ENCODE measurements at regions not wholly inside any gene's neighbourhood (a gene's known extent, or its start where the extent isn't known, plus 50 kb on each side); places are given as distances from the start of the nearest gene placed in this dataset.

DNA sequence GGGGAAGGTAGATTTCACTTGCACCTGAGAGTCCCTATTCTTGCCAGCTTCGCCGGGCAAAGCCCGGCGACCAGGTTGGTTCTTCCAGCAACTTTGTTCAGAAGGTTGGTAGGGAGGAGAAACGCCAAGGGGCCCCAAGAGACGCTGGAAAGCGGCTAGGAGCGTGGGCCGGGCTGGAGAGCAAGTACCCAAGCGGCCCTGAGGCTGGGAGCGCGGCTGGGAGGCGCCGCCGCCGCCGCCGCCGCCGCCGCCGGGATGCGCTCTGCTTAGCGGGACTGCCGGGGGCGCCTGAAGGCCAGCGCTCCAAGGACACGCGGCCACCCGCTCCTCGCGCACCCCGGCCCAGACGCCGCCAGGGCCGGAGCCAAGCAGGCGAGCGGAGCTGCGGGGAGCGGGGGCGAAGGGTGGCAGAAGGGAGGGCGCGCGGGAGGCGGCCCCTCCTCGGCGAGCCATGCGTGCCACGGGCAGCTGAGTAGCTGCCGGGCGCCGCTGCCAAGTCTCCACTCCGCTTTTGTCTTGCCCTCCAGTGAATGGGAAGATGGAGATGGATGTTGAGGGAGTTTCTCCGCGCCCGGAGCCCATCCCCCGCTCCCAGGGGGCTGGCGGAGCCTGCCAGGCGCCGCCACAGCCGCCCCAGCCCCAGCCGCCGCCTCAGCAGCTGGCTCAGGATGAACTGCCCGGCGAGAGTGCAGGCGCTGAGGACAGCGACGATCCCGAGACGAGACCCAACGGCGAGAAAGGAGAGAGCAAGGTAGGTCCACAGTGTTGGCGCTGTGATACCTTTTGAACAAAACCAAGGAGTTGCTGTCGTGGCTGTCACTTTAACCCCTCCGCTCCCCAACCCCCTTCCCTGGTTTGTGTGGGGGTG, 227.4 kb upstream of the AZI2 start:
- Histone ChIP-seq H3K27ac (ENCODE audit: low read depth in 1 of 2, low read length in 2 of 2) (no peak overlapping the region), H3K4me1 (ENCODE audit: insufficient read depth, low read length) (no peaks in the 10 kb centered on the region), H3K9me3 (ENCODE audit: control insufficient read depth in 1 of 2, insufficient read depth in 1 of 2, low read length in 2 of 2) (peaks cover 0 to 16% of the 10 kb centered on the region in 2 experiments), H3K27me3 (ENCODE audit: control insufficient read depth in 1 of 2, insufficient read depth in 2 of 2, low read length in 2 of 2) (peaks cover 20 to 49% of the 10 kb centered on the region in 2 experiments), H3K4me3 (ENCODE audit: low read length) (no peak overlapping the region), H3K36me3 (ENCODE audit: insufficient read depth, low read length) (no peaks in the 10 kb centered on the region)
- ChIA-PET CTCF (no interaction called here), POLR2A (no interaction called here)
- intact Hi-C loops (cut with DNase I, micrococcal nuclease) = no loop called here
- no peak for TF ChIP-seq CTCF (IDR thresholded peaks at IDR 0.05)
- Mint-ChIP-seq H3K4me3 (no peak overlapping the region), H3K9me3 (no peaks in the 10 kb centered on the region), H3K27me3 (peaks cover 69% of the 10 kb centered on the region), H3K4me1 (ENCODE audit: low read depth) (no peaks in the 10 kb centered on the region), H3K27ac (no peak overlapping the region), H3K36me3 (ENCODE audit: low read depth) (no peaks in the 10 kb centered on the region)
- DNase-seq = no peak
- ATAC-seq (ENCODE audit: poor library complexity) = no peak

DNA sequence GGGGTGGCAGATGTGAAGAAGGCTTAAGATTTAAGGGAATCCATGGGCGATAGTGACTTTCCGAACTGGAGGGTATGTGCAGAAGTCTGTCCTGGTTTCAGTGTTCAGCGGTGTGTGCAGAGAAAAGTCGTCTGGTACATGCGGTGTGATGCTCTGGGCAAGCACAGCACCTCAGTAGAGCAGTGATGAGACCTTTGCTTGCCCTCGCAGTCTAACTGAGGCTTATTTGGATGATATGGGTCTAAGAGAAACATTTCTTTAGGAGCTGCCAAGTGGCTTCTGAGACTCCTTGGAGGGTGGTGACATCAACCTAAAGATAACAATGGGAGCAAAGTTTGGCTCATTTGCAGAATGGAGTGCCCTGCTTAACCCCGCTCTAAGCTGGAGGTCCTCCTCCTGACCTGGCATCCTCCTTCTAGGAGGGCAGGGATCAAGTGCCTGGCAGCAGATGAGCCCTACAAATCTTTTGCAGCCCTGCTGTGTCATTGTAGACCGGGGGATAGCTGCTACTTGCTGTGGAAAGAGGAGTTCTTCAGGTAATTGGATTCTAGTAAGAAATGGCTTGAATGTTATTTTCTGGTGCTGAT, 228.1 kb upstream of the AZI2 start:
- H3K36me3 ChIP-seq (ENCODE audit: insufficient read depth, low read length) = no peaks in the 10 kb centered on the region
- Mint-ChIP-seq H3K4me3 (no peak overlapping the region), H3K36me3 (ENCODE audit: low read depth) (no peaks in the 10 kb centered on the region), H3K4me1 (ENCODE audit: low read depth) (no peaks in the 10 kb centered on the region), H3K27ac (no peak overlapping the region), H3K9me3 (no peaks in the 10 kb centered on the region), H3K27me3 (peaks cover 72% of the 10 kb centered on the region)
- ChIA-PET POLR2A (no interaction called here), CTCF (no interaction called here)
- no peak overlapping the region for H3K27ac ChIP-seq (ENCODE audit: low read depth in 1 of 2, low read length in 2 of 2)
- no peak for DNase-seq
- intact Hi-C loops (cut with DNase I, micrococcal nuclease) = no loop called here
- peaks cover 20 to 49% of the 10 kb centered on the region in 2 experiments for H3K27me3 ChIP-seq (ENCODE audit: control insufficient read depth in 1 of 2, insufficient read depth in 2 of 2, low read length in 2 of 2)
- H3K4me3 ChIP-seq (ENCODE audit: low read length) = no peak overlapping the region
- ATAC-seq (ENCODE audit: poor library complexity) = no peak
- peaks cover 0 to 16% of the 10 kb centered on the region in 2 experiments for H3K9me3 ChIP-seq (ENCODE audit: control insufficient read depth in 1 of 2, insufficient read depth in 1 of 2, low read length in 2 of 2)
- TF ChIP-seq CTCF (IDR thresholded peaks at IDR 0.05) = no peak
- no peaks in the 10 kb centered on the region for H3K4me1 ChIP-seq (ENCODE audit: insufficient read depth, low read length)

- no peak overlapping the region for H3K4me3 Mint-ChIP-seq
- Histone ChIP-seq H3K4me3 (ENCODE audit: low read length) (no peak overlapping the region), H3K27me3 (ENCODE audit: control insufficient read depth in 1 of 2, insufficient read depth in 2 of 2, low read length in 2 of 2) (peaks cover 20 to 46% of the 10 kb centered on the region in 2 experiments), H3K27ac (ENCODE audit: low read depth in 1 of 2, low read length in 2 of 2) (no peak overlapping the region), H3K36me3 (ENCODE audit: insufficient read depth, low read length) (no peaks in the 10 kb centered on the region), H3K4me1 (ENCODE audit: insufficient read depth, low read length) (no peaks in the 10 kb centered on the region), H3K9me3 (ENCODE audit: control insufficient read depth in 1 of 2, insufficient read depth in 1 of 2, low read length in 2 of 2) (peaks cover 0 to 16% of the 10 kb centered on the region in 2 experiments)
- ATAC-seq (ENCODE audit: poor library complexity) (no peak), DNase-seq (no peak)
- intact Hi-C loops (cut with DNase I, micrococcal nuclease) = no loop called here
- H3K4me1 Mint-ChIP-seq (ENCODE audit: low read depth) = no peaks in the 10 kb centered on the region
- H3K27ac Mint-ChIP-seq = no peak overlapping the region
- H3K36me3 Mint-ChIP-seq (ENCODE audit: low read depth) = no peaks in the 10 kb centered on the region
- peaks cover 76% of the 10 kb centered on the region for H3K27me3 Mint-ChIP-seq
- CTCF ChIA-PET = no interaction called here
- no peaks in the 10 kb centered on the region for H3K9me3 Mint-ChIP-seq
- POLR2A ChIA-PET = no interaction called here
- no peak for TF ChIP-seq CTCF (IDR thresholded peaks at IDR 0.05)
Observed at GRCh38 chr3:28577941-28578500, 229.4 kb upstream of the AZI2 start.
